Iris pigment epithelial cell (primary cell): ENCODE measurements at regions not wholly inside any gene's neighbourhood (a gene's known extent, or its start where the extent isn't known, plus 50 kb on each side); places are given as distances from the start of the nearest gene placed in this dataset.

Experiments
- DNase-seq: peaks from one replicate; pipeline ENCODE4 v3.0.0-alpha.2; 2011; ENCODE audit warnings: low read depth

DNA sequence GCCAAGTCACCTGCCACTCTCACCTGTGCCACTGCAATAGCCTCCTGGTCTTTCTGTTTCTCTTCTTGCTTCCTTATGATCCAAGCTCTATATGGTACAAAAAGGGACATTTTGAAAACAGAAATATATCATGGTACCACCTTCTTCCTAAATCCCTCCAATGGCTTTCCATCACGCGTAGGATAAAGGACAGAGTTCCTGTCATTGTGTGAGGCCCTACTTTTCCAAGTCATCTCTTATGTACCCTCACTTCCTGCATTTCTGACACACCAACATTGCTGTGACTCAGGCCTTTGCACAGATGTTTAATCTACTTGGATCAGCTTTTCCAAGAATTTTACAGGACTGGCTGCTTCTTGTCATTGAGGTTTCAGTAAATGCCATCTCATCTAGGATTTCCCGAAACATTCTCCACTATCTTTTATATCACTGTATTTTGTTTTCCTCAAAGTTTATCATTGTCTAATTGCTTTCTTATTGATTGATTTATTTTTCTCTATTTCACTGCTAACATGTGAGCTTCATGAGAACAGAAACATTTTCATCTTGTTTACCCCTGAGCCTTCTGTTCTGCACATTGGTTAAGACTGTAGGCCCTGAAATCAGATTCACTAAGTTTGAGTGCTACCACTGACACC lies 426.1 kb upstream of the FANCL start:
- no peak for DNase-seq

DNA sequence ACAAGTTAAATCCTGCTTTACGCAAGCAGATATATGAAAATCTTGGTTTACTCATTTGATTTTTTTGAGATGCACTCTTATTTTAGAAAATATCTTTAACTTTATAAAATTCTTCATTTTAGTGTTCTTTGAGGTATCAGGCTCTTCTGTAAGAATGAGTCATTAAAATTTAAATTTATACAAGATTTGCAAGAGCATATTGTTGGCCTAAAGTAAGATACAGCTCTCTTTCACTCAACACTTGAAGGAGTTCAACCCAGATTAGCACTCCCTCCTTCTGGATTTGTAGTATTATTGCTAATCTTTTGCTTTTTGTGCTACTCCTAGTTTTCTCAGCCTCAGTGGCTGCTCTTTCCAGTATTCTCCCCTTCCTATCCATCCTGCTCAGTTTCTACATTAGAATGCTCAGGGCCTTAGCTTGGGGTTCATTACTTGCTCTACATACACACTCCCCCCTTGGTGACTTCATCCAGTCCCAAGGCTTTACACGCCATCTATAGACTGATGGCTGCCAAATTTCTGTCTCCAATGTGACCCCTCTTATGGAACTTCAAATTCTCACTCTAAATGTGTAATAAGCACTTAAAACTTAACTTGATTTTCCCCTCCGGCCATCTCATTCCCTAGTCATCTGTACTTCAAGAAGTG lies 425.3 kb upstream of the FANCL start:
- DNase-seq: no peak

DNA sequence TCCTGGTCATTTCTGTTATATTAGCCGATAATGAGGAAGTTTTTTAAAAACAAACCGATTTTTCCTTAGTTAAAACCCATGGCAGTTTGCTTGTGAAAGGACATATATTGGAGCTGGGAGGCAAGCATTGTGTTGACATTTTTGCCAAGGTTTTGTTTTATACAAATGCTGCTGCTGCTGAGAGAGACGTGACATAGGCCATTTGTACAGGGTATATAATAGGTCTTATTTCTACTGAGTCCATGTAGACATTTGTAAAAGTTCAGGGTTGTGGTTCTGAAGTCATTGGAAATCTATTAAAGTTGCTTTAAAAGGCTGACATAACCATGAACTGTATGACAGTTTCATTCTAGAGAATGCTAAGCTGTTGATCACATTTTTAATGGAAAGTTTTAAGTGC lies 424.0 kb upstream of the FANCL start:
- DNase-seq: no peak

DNA sequence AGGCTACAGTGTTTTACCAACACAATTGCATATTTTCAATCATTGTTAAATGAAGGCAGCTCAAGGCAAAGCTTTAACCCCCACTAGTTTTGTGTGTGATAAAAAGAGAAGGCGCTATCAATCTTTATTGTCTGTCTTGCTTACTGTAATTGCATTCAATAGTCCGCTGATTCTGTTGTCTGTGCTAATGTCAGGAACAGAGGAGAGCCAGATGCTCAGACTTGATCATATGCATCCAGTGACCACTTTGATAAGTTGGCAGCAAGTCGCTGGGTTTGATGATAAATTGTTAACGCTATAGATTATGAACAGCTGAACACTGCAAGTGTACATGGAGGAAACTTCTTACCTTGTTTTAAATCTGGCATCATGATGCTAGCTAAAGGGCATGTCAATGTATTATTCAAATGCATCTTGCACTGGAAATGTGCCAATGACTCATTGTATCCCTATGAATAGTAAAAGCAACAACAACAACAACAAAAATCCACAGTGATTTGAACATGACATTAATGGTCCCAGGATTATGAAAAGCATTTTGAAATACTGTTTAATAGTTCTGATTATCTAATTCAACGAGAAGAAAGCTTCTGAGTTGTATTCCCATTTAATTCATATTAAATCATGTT lies 423.5 kb upstream of the FANCL start:
- DNase-seq: no peak

DNA sequence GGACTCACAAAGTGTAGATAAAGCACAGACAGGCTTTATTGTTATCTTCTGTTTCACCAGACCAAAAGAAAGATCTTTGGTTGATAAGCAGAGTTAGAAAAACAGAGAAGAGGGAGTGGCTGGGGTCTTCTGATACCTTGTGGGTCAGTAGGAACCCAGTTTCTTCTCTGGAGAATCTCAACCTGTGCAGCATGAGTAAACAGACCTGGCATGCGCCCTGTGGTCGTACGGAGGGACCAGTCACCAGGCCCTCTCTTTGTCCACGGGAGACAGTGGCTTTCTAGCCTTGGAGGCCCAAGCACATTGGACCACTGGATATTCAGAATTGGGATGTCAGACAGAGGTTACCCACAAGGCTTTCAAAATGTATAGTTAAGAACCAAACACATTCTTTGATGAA lies 418.9 kb upstream of the FANCL start:
- DNase-seq: no peak

DNA sequence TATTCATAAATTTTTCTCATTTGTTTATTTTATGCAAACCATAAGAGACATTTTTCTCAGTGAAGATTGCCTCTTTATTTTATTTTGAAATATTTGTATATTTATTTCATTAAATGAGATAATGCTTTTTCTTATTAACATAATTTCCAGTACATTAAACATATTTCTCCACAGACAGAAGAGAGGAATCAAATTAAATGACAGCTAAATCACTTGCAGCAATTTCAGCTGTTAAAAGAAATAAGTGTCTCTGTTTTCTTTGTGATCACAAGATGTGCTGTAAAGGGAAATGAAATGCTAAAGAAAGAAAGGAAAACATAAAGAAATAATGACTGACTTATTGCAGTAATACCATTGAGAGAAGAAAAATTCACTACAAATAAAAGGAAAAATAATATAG lies 414.0 kb upstream of the FANCL start:
- no peak for DNase-seq

DNA sequence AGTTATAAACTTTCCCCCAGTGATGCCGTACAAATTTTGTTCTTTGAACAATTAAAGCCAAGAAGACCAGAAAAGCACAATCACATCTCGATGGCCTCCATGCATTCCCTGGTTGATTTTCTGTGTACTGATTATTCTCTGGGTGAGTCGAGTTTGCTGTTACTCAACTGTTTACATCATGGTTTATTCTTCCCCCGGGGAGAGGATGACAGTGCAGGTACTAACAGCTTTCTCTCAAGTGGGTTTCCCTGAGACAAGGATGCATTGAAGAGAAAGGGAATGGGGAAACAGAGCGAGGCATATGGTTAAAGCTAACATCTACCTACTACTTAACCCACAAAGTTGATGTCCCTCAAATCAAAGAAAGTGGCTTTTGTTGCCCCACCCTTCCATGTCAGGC lies 410.8 kb upstream of the FANCL start:
- DNase-seq: no peak

DNA sequence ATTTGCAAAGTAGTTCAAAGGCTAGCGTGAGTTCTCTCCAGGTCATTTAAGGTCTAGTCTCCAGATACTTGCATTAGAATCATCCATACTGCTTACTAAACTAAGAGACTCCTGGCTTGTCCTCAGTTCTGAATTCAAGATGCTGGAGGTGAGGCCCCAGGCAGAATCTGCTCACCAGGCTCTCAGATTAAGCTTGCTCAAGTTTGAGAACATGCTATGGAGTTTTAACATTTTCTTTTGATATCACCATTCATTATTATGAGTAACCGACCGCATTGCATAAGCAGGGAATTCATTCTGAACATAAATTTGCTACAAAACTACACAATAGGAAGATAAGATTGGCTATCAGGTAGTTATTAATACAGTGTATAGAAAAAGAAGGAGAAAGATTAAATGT lies 409.7 kb upstream of the FANCL start:
- no peak for DNase-seq

DNA sequence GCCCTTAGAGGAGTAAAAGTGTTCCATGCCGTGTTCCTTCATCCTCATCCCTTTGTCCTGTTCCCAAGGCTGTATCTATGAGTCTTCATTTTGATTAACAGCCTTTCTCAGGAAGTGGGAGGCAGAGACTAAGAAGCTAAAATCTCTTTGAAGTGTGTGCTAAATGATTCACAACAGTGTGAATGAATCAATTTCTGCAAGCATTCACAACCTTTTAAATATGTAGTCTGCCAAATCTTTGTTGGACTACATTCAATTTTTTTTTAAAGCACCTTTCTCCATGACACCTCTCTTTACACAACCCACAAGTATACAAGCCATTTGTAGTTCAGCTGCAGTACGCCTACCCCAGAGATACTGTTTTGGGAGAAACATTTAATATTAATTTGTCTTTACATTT lies 408.6 kb upstream of the FANCL start:
- no peak for DNase-seq

DNA sequence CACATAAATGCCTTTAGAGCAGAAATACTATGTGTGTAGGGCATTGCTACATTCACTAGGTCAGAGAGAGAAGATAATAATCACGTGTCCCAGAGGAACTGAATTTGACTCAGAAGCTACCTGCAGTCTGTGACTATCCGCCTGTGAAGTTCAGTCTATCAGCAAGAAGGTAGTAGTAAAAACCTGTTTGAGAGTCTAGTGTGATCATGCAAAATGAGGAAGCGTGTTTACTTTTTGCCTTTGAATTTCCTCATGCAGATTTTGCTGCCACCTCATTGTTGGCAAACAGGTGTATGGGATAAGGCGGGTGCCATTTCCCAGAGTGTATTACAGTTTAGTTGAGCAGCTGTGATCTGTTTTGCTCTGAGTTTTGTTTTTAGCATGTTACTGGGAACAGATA lies 403.9 kb upstream of the FANCL start:
- DNase-seq: no peak

DNA sequence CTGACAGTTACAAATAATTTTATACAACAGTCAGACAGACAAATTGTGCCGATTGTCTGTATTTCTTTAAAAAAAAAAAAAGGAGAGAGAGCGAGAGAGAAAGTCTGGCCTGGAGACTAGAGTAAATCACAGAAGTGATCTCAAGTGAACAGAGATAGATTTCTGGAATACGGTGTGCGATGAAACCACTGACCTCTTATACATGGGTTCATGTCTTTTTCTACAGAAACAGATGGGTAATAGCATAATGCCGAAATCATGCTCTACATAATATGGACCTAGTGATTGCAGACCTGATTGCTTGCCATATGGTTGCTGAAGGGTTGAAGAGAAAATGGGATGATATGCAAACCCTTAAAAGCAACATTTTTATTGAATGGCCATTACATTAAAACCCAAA lies 403.3 kb upstream of the FANCL start:
- DNase-seq: no peak

DNA sequence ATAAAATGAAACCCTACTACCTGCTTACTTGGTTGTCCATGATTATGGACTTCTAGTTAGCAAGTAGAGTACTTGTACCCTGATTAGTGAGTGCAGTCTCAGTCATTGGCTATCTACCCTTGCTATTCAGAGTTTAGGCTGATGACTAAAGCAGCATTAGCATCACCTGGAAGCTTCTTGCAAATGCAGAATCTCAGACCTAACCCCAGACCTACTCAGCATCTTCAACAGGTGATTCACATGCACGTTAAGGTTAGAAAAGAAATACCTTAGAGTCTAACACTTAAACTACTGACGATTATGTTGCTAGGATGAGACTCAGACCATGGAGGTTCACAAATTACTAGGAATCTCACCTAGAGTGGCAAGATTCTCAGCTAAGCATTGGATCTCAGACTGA lies 399.9 kb upstream of the FANCL start:
- no peak for DNase-seq

DNA sequence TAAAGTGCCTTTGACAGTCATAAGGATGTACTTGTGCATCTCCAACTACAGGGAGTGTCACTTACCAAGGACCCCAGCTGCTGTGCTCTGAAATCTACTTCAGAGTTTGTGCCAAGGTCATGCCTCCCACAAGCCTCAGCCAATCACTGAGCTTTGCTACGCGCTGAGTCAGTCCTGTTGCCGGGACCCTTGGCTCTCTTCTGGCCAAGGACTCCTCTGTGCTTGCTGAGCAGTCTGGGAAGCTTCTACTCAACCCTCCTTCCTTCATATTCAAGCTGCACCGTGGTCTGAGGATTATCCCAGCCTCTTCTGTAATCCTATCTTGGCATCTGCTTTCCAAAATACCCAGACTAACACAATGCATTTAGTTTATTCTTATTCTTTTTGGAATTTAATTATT lies 398.9 kb upstream of the FANCL start:
- no peak for DNase-seq

DNA sequence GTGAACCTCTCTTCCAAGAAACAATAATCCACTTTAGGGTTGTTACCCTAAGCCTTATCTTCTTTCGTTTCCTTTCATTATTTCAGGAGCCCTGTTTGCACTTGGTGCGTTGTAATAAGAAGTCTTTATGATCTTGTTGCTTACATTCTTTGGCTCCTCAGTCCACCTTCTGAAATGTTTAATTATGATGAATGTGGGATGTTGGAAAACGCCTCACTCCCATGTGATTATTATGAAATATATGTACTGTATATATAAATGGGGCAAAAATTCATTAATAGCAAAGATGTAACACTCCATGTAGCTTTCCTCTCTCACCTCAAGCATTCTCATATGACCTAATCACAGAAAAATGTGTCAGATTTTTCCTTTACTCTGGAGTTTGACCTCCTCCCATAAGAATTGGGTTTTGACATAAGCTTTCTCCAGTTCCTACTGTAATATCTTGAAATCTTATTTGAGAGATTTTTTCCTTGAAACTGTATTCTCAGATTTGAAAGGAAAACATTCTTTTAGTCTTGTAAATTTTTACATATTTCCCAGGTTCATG lies 397.2 kb upstream of the FANCL start:
- peak; percentile 14 for DNase-seq

DNA sequence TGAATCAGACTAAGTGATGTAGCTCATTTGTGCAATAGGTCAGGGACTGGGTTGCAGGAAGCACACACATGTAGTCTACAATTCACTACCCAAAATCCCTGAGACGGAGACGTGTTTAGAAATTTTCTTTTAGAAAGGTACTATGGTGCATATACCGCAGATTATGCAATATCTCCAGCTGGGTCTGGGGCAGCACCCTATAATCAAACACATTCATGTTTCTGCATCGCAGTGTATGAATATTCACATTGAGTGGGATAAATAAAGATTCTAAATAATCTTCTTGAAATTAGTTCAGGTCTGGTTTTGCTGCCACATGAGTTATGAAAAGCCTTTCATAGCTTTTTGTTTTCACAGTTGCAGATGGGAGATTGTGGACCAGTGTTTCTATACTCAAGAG lies 395.7 kb upstream of the FANCL start:
- no peak for DNase-seq

DNA sequence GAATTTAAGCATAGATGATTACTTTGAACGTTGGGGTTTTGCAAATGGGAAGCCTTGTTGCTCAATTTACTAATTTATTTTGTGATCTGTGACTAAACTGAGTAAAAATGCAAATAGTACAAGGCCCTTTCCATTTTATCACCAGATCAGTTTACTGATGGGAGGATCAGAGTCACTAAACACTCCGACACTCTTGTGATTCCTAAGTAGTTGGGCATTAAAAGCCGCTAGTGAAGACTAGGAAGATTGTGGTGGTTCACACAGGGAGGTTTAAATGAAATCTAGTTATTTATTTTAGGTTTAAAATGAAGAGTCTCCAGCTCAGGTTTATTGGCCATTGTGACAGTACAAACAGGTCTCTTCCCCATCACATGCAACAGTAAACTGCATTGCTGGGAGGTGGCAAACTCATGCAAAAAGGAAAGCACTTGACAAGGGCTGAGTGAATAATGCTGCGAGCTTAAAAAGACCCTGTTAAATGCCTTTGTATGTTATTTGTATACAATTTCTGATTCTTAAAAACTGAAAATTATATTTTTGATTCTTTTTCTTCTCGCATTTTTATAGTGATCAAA lies 394.8 kb upstream of the FANCL start:
- no peak for DNase-seq

DNA sequence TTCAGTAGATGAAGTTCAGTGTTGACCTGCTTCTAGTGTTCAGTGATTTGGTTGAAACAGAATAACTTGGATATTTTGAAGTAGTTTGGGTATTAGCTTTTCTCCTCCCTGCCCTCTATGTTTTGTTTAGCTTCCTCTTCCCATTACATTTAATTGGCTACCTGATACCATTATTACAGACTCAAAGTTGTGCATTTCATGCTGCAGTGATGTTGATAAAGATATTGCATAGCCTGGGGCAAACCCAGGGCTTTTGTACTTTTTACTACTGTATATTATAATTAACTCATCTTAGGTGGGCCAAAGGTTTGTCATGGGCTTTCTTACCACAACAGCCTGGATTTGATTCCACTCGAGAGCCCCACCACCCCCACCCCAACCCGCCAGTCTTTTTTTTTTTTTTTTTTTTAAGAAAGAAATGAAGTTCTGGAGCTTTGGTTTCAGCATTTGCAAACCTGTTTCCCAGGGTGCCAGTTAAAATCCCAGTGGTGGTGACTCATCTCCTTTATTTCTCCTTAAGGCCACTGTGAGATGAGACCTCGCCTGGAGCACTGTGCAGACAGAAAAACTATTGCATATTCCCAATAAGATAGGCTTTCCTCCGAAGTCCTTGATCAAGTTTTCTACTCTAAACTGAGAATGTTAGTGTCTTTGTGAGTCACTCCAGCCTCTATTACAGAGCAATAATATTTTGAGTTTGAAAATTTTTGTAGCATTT lies 393.7 kb upstream of the FANCL start:
- peak; percentile 57 for DNase-seq

DNA sequence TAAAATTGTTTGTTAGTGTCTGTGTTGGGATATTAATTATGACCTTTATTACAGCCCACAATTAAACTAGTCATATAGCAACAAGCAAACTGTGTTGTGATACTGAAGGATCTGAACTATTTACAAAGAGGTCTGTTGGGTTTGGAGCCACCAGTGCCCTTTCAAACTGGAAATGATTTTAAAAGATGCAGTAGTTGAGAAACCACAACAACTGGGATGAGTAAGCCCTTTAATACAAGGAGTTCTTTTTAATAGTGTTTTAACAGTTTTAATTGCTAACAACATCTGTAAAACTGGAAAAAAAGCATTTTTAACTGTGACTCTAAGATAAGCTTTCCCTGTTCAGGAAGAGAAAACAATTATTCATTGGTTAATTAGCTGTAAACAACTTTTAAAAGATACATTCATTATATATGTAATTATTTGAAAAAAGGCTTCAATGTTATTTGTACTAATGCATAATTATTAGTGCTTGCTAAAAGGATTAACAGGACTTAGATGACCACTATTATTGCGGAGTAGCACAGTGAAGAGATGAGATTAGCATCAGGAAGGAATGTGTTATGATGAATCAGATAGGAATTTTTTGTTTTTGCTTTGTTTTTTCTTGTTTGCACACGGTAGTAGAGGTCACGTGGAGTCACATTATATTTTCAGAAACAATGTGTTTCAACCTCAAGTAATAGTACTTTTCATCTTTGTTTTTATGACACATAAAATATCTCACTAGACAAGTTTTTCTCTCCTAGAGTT lies 392.7 kb upstream of the FANCL start:
- peak; percentile 81 for DNase-seq

DNA sequence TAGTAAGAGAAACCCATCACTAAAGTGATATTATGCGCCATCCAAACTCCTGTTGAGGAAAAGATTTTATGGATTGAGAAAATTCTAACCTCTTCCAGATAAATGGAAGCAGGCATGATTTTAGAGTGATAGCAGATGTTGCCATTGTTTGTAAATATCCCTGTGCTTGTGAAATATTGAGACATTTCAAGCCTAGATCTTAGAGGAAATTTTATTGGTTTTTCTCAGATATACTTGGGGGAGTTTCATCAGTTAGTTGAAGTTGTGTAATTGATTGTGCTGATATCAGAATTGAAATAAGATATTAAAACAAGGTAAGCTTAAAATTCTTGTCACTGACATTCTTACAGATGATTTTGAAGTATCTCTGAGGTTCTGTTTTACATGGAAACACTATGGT lies 390.9 kb upstream of the FANCL start:
- DNase-seq: no peak

DNA sequence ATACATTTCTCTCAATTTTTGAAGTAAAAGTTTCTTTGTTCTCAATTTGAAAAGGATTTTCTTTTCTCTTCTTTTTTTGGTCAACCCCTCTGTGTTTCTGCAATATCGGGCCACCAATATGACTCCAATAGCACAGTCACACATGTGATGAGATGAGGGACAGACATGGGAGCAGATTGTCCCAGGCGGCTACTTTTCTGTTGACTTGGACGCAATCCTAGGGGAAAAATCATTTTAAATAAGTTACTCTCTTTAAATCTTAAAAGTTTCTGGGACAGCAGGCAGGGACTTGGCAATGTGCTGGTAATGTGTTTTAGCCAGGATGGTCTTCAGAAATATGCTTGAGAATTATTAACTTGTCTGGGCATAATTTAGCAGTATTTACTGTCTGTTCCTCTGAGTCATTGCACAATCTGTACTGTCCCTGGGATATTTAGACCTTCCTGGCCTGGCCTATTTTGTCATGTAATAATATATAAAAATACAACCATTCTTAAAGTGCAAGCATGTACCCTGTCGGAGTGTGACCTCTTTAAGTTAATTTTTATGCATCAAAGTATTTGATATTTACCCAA lies 388.5 kb upstream of the FANCL start:
- DNase-seq: peak; percentile 48

DNA sequence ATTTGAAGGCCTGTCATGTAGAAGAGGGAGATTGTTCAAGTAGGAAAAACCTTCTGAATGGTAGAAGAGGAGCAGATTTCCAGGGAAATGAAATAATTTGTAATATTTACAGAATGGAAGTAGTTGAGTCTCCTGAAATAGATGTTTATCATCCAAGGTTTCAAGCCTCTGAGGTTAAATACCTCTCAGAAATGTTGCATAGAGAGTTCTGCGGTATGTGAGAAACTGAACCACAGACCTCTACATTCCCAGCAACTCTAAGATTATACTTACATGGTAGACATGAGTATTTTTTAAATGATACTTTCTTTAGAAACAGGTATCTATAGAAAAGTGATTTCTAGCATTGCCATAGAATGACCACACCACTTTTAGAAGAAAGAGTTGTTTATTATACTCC lies 379.8 kb upstream of the FANCL start:
- peak; percentile 87 for DNase-seq
